22Rv1 (cell line): ENCODE measurements at regions not wholly inside any gene's neighbourhood (a gene's known extent, or its start where the extent isn't known, plus 50 kb on each side); places are given as distances from the start of the nearest gene placed in this dataset.

Source experiments
- CTCF ChIP-seq: fragments of 450-650 bp; IDR thresholded peaks from 2 replicates; pipeline ENCODE4 v1.5.1; 2017; ENCODE audit warnings: mild to moderate bottlenecking
- ZFX ChIP-seq: fragments of 450-650 bp; IDR thresholded peaks from 2 replicates; pipeline ENCODE4 v1.6.1; 2017; ENCODE audit warnings: antibody characterized with exemption, borderline replicate concordance

GRCh38 chrX:139332441-139332840, 198.1 kb upstream of the F9 start:
- TF ChIP-seq ZFX (no peak), CTCF (no peak)
